ENCODE measurements at regions not wholly inside any gene's neighbourhood (a gene's known extent, or its start where the extent isn't known, plus 50 kb on each side); places are given as distances from the start of the nearest gene placed in this dataset.

DNA sequence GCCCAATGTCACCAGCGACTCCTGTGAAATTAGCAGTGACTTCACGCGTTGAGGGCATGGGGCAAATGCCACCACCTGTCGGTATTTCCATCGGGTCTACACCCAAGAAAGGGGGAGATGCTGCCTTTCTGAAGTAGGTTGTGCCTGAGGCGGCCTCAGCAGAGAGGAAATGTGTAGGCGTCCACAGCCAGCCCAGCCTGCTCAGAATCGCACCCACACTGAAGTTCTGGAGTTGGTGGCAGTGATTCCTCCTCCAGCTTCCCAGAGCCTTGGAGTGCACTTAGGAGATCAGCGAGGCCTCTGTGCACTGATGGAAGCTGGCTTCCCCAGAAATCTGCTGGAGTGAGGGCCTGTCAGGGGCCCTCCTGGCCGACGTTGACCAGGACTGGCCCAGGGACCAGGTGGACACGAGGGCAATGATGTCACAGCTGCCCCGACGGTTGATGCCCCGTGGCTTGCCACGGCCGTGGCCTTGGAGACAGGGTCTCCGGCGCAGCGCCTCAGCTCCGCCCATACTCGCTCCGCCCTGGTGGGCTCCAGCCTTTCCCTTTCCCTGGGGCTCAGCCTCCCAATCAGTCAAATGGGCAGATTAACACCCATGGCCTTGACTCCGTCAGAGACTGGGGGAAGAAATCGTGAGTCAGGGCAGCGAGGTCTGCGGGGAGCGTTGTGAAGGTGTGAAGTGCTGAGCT lies 484.8 kb downstream of the PREX1 start:
- TF ChIP-seq, protein P1, sequence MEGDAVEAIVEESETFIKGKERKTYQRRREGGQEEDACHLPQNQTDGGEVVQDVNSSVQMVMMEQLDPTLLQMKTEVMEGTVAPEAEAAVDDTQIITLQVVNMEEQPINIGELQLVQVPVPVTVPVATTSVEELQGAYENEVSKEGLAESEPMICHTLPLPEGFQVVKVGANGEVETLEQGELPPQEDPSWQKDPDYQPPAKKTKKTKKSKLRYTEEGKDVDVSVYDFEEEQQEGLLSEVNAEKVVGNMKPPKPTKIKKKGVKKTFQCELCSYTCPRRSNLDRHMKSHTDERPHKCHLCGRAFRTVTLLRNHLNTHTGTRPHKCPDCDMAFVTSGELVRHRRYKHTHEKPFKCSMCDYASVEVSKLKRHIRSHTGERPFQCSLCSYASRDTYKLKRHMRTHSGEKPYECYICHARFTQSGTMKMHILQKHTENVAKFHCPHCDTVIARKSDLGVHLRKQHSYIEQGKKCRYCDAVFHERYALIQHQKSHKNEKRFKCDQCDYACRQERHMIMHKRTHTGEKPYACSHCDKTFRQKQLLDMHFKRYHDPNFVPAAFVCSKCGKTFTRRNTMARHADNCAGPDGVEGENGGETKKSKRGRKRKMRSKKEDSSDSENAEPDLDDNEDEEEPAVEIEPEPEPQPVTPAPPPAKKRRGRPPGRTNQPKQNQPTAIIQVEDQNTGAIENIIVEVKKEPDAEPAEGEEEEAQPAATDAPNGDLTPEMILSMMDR (IDR thresholded peaks at IDR 0.05; ENCODE audit: insufficient read depth, low read length), result no peak
- TF ChIP-seq POLR2AphosphoS5 (IDR thresholded peaks at IDR 0.05; ENCODE audit: low read depth) (no peak), SPI1 (IDR thresholded peaks at IDR 0.05; ENCODE audit: borderline replicate concordance, low read depth) (no peak)
